HuH-7 (cell line): ENCODE measurements at regions not wholly inside any gene's neighbourhood (a gene's known extent, or its start where the extent isn't known, plus 50 kb on each side); places are given as distances from the start of the nearest gene placed in this dataset.

Experiments used
- DNase-seq: peaks from one replicate; pipeline ENCODE4 v3.0.0; 2011; ENCODE audit warnings: low spot score

GRCh38 chr11:116642481-116642880, 130.3 kb downstream of the BUD13 start:
- DNase-seq, result no peak

GRCh38 chr11:116641561-116642045, 131.2 kb downstream of the BUD13 start:
- peak; percentile 61 for DNase-seq

- DNase-seq, result no peak
These were observed 132.0 kb downstream of the BUD13 start for GRCh38 chr11:116640641-116641402.

GRCh38 chr11:116638463-116638862, 134.3 kb downstream of the BUD13 start:
- DNase-seq, result no peak

- no peak for DNase-seq
These were observed 135.0 kb downstream of the BUD13 start for GRCh38 chr11:116637766-116638165.

GRCh38 chr11:116636341-116636929, 136.4 kb downstream of the BUD13 start:
- DNase-seq, result no peak

- no peak for DNase-seq
These were observed 141.6 kb downstream of the BUD13 start for GRCh38 chr11:116631201-116631600.

GRCh38 chr11:116618461-116618860, 154.3 kb downstream of the BUD13 start:
- no peak for DNase-seq

GRCh38 chr11:116615211-116615865, 157.4 kb downstream of the BUD13 start:
- no peak for DNase-seq

- no peak for DNase-seq
These were observed 158.2 kb downstream of the BUD13 start for GRCh38 chr11:116614306-116615210.

GRCh38 chr11:116613206-116613875, 159.4 kb downstream of the BUD13 start:
- no peak for DNase-seq

GRCh38 chr11:116611998-116612620, 160.7 kb downstream of the BUD13 start:
- no peak for DNase-seq

- DNase-seq, result no peak
These were observed 162.6 kb downstream of the BUD13 start for GRCh38 chr11:116610190-116610589.

- no peak for DNase-seq
These were observed 165.8 kb downstream of the BUD13 start for GRCh38 chr11:116607027-116607426.

- DNase-seq, result peak; percentile 64
These were observed 167.0 kb downstream of the BUD13 start for GRCh38 chr11:116605543-116606459.

GRCh38 chr11:116603728-116604323, 169.0 kb downstream of the BUD13 start:
- DNase-seq, result no peak

GRCh38 chr11:116602637-116602942, 170.2 kb downstream of the BUD13 start:
- no peak for DNase-seq

- DNase-seq, result no peak
These were observed 170.8 kb downstream of the BUD13 start for GRCh38 chr11:116601814-116602636.

GRCh38 chr11:116600930-116601329, 171.9 kb downstream of the BUD13 start:
- DNase-seq, result no peak
